ENCODE measurements at regions not wholly inside any gene's neighbourhood (a gene's known extent, or its start where the extent isn't known, plus 50 kb on each side); places are given as distances from the start of the nearest gene placed in this dataset.
"Not testable (repeated sequence)": the region's sequence is repeated elsewhere in the genome, so short reads cannot be mapped to it uniquely, and the experiment has no call there.

GRCh38 chr18:30440351-30440750 is 602.2 kb downstream of the DSC3 start:
- 59 to 60% methylated on average over 2 of the region's 2 CpGs for WGBS, 2 donors (ENCODE audit: low coverage in 1 of 2)
- no peaks in the 10 kb centered on the region for H3K4me1 ChIP-seq
- TF ChIP-seq POLR2AphosphoS5 (IDR thresholded peaks at IDR 0.05) (no peak), EP300 (IDR thresholded peaks at IDR 0.05) (no peak), CTCF (IDR thresholded peaks at IDR 0.05) (no peak), POLR2A (IDR thresholded peaks at IDR 0.05) (no peak)
- H3K4me3 ChIP-seq: no peak overlapping the region
- H3K9me3 ChIP-seq: no peaks in the 10 kb centered on the region
- no peak overlapping the region for H3K27ac ChIP-seq
- no peaks in the 10 kb centered on the region for H3K36me3 ChIP-seq
- no peak for ATAC-seq
- H3K27me3 ChIP-seq: no peaks in the 10 kb centered on the region

- Histone ChIP-seq H3K36me3 (no peaks in the 10 kb centered on the region), H3K27ac (no peak overlapping the region), H3K27me3 (no peaks in the 10 kb centered on the region), H3K4me1 (no peaks in the 10 kb centered on the region), H3K9me3 (no peaks in the 10 kb centered on the region), H3K4me3 (no peak overlapping the region)
- 90 to 95% methylated on average over 2 of the region's 2 CpGs for WGBS, 2 donors (ENCODE audit: low coverage in 1 of 2)
- TF ChIP-seq EP300 (IDR thresholded peaks at IDR 0.05) (no peak), POLR2A (IDR thresholded peaks at IDR 0.05) (no peak), CTCF (IDR thresholded peaks at IDR 0.05) (no peak), POLR2AphosphoS5 (IDR thresholded peaks at IDR 0.05) (no peak)
- ATAC-seq: no peak
Measured at GRCh38 chr18:30439174-30439573, 603.4 kb downstream of the DSC3 start.

- no peak for TF ChIP-seq EP300 (IDR thresholded peaks at IDR 0.05)
- no peak for TF ChIP-seq POLR2A (IDR thresholded peaks at IDR 0.05)
- no peak for TF ChIP-seq POLR2AphosphoS5 (IDR thresholded peaks at IDR 0.05)
- TF ChIP-seq CTCF (IDR thresholded peaks at IDR 0.05): no peak
- 31 to 52% methylated on average over 2 of the region's 2 CpGs for whole genome bisulfite sequencing, 2 donors (ENCODE audit: low coverage in 1 of 2)
Measured at GRCh38 chr18:30432349-30432748, 610.2 kb downstream of the DSC3 start.

GRCh38 chr18:30419399-30419798 is 623.1 kb downstream of the DSC3 start:
- H3K36me3 ChIP-seq, H3K4me3 ChIP-seq, H3K9me3 ChIP-seq, H3K27me3 ChIP-seq, ATAC-seq, H3K4me1 ChIP-seq, H3K27ac ChIP-seq: not testable (repeated sequence)
- 96 to 97% methylated on average over 6 to 7 of the region's 11 CpGs for WGBS, 2 donors (ENCODE audit: low coverage in 1 of 2)

More at GRCh38 chr18:30432349-30432748, 610.2 kb downstream of the DSC3 start:
- no peak for ATAC-seq
- H3K36me3 ChIP-seq: no peaks in the 10 kb centered on the region
- no peaks in the 10 kb centered on the region for H3K9me3 ChIP-seq
- H3K4me3 ChIP-seq: no peak overlapping the region
- no peak overlapping the region for H3K27ac ChIP-seq
- H3K27me3 ChIP-seq: no peaks in the 10 kb centered on the region
- H3K4me1 ChIP-seq: no peaks in the 10 kb centered on the region

GRCh38 chr18:30415903-30416302 is 626.6 kb downstream of the DSC3 start:
- Histone ChIP-seq H3K9me3 (no peaks in the 10 kb centered on the region), H3K27ac (no peak overlapping the region), H3K36me3 (no peaks in the 10 kb centered on the region), H3K27me3 (no peaks in the 10 kb centered on the region), H3K4me3 (no peak overlapping the region), H3K4me1 (no peaks in the 10 kb centered on the region)
- TF ChIP-seq EP300 (IDR thresholded peaks at IDR 0.05): no peak
- no peak for TF ChIP-seq POLR2A (IDR thresholded peaks at IDR 0.05)
- no peak for TF ChIP-seq CTCF (IDR thresholded peaks at IDR 0.05)
- no peak for TF ChIP-seq POLR2AphosphoS5 (IDR thresholded peaks at IDR 0.05)
- ATAC-seq: no peak
- WGBS, 2 donors (ENCODE audit: low coverage in 1 of 2): 58 to 69% methylated on average over 2 of the region's 2 CpGs
